K562 (cell line): ENCODE measurements at regions not wholly inside any gene's neighbourhood (a gene's known extent, or its start where the extent isn't known, plus 50 kb on each side); places are given as distances from the start of the nearest gene placed in this dataset.

ENCODE experiments used
- ATAC-seq: fragments of 200-7000 bp; cut with Tn5 transposase; 3 replicates; pipeline ENCODE4 v1.9.1; 2020; ENCODE audit warnings: moderate library complexity
- BruUV-seq: library from RNA; stranded (reverse); fragments of 400-500 nt; replicated peaks from 2 replicates; lab custom pipeline; 2021; lab: Mats Ljungman, UMichigan
- CTCF ChIA-PET: fragments of 300-600 bp; formaldehyde crosslinking; extraction: SDS; loops from one replicate; lab custom pipeline; 2021; ENCODE audit warnings: low intra/inter-chr PET ratio; lab: Yijun Ruan, JAX
- POLR2A ChIA-PET: fragments of 300-600, 350-650 bp; sonication (Branson Sonifier 250); formaldehyde crosslinking; extraction: SDS; loops from one replicate; lab custom pipeline; 2021; ENCODE audit warnings: antibody characterized with exemption, inconsistent platforms; lab: Yijun Ruan, JAX
- DNase-seq, 4 experiments: peaks; one replicate each; pipeline versions ENCODE4 v3.0.0 to v3.0.0-alpha.2; 2011 to 2018; ENCODE audit warnings: low spot score in 3 of 4, mixed read lengths in 3 of 4; ENCODE audit errors: extremely low read depth in 1 of 4
- FAIRE-seq: peaks from 2 replicates; lab custom pipeline; 2011; peaks lifted over from hg19 to GRCh38; lab: Jason Lieb, UNC
- H2AFZ ChIP-seq: 2 replicates; pipeline ENCODE4 v1.6.0; 2011; ENCODE audit warnings: low read depth, low read length, control low read depth, inconsistent platforms
- H3K27ac ChIP-seq: fragments of 200-600 bp; 3 replicates; pipeline ENCODE4 v1.8.0; 2011; ENCODE audit warnings: low read depth, mild to moderate bottlenecking, control low read depth, inconsistent platforms, low read length, moderate library complexity, mixed read lengths; ENCODE audit errors: extremely low read depth
- H3K27me3 ChIP-seq, 2 experiments: fragments of 300-600 bp in 1 of 2; 2 replicates in 1 of 2; 3 replicates in 1 of 2; pipeline versions ENCODE4 v1.6.0 to v1.8.0; 2011; ENCODE audit warnings: inconsistent platforms in 2 of 2, low read length in 2 of 2, mild to moderate bottlenecking in 1 of 2, mixed read lengths in 1 of 2, moderate library complexity in 1 of 2; ENCODE audit not compliant: control insufficient read depth in 2 of 2, insufficient read depth in 2 of 2
- H3K36me3 ChIP-seq: fragments of 300-600 bp; 3 replicates; pipeline ENCODE4 v1.8.0; 2011; ENCODE audit warnings: mild to moderate bottlenecking, low read length, inconsistent platforms; ENCODE audit not compliant: control insufficient read depth, insufficient read depth
- H3K4me1 ChIP-seq, 2 experiments: fragments of 200-600 bp in 1 of 2; replicated peaks in 1 of 2; 2 replicates in 1 of 2; 3 replicates in 1 of 2; pipeline versions ENCODE4 v1.5.1 to v1.8.0; 2011; ENCODE audit warnings: inconsistent platforms in 2 of 2, low read length in 2 of 2, mild to moderate bottlenecking in 1 of 2, mixed read lengths in 1 of 2, moderate library complexity in 1 of 2; ENCODE audit not compliant: control insufficient read depth in 2 of 2, insufficient read depth in 2 of 2
- H3K4me2 ChIP-seq: 2 replicates; pipeline ENCODE4 v1.6.1; 2011; ENCODE audit warnings: low read length, control low read depth, inconsistent platforms, mixed read lengths; ENCODE audit not compliant: insufficient read depth
- H3K4me3 ChIP-seq: fragments of 200-600 bp; sonication (generic), shearing (Covaris generic); 2 replicates; pipeline ENCODE4 v1.5.1; 2016; ENCODE audit warnings: control low read depth, inconsistent platforms
- H3K79me2 ChIP-seq: fragments of 200-600 bp; 3 replicates; pipeline ENCODE4 v1.8.0; 2011; ENCODE audit warnings: low read length, inconsistent platforms; ENCODE audit not compliant: control insufficient read depth, insufficient read depth
- H3K9ac ChIP-seq, 2 experiments: 2 replicates each; pipeline versions ENCODE4 v1.6.0 to v1.6.1; 2011; ENCODE audit warnings: low read depth in 2 of 2, low read length in 2 of 2, control low read depth in 1 of 2, inconsistent platforms in 1 of 2, mild to moderate bottlenecking in 1 of 2, mixed read lengths in 1 of 2; ENCODE audit not compliant: insufficient read depth in 1 of 2
- H3K9me1 ChIP-seq: one replicate; pipeline ENCODE4 v1.6.0; 2011; ENCODE audit warnings: inconsistent platforms, mild to moderate bottlenecking, low read length, moderate library complexity; ENCODE audit not compliant: control insufficient read depth, insufficient read depth
- H3K9me3 ChIP-seq: replicated peaks from 2 replicates; pipeline ENCODE4 v1.5.1; 2011; ENCODE audit warnings: low read depth, low read length, inconsistent platforms; ENCODE audit not compliant: control insufficient read depth, insufficient read depth
- H4K20me1 ChIP-seq: replicated peaks from 2 replicates; pipeline ENCODE4 v1.6.1; 2011; ENCODE audit warnings: low read length, inconsistent platforms, mixed read lengths; ENCODE audit not compliant: control insufficient read depth, insufficient read depth
- ATF2 ChIP-seq: sonication (generic); formaldehyde crosslinking; IDR thresholded peaks from 2 replicates; pipeline ENCODE4 v1.8.1; 2022; ENCODE audit warnings: missing genetic modification reagents
- FOS ChIP-seq: IDR thresholded peaks from 3 replicates; pipeline ENCODE4 v1.6.1; 2011; ENCODE audit not compliant: insufficient read length; ENCODE audit errors: extremely low read depth
- MTA2 ChIP-seq: fragments of 450-650 bp; IDR thresholded peaks from 2 replicates; pipeline ENCODE4 v1.6.1; 2016; ENCODE audit warnings: low read depth
- PHF20 ChIP-seq: fragments of 450-650 bp; IDR thresholded peaks from 2 replicates; pipeline ENCODE4 v1.6.1; 2018; ENCODE audit not compliant: partially characterized antibody
- PYGO2 ChIP-seq: fragments of 450-650 bp; IDR thresholded peaks from 2 replicates; pipeline ENCODE4 v1.6.1; 2016; ENCODE audit warnings: mild to moderate bottlenecking, missing genetic modification characterization, moderate library complexity, missing compliant biosample characterization
- SIRT6 ChIP-seq: IDR thresholded peaks from one replicate; pipeline ENCODE4 v1.6.1; 2012; ENCODE audit warnings: low read depth, mild to moderate bottlenecking, control low read depth, inconsistent platforms, low read length, moderate library complexity
- TSC22D4 ChIP-seq: fragments of 450-650 bp; IDR thresholded peaks from 2 replicates; pipeline ENCODE4 v1.6.1; 2016; ENCODE audit warnings: missing genetic modification characterization, missing biosample characterization, control low read depth
- ZFX ChIP-seq: sonication (generic); formaldehyde crosslinking; IDR thresholded peaks from 2 replicates; pipeline ENCODE4 v1.8.0; 2022; ENCODE audit warnings: mild to moderate bottlenecking, missing genetic modification reagents, moderate library complexity
- ZNF212 ChIP-seq: fragments of 450-650 bp; formaldehyde crosslinking; IDR thresholded peaks from 2 replicates; pipeline ENCODE4 v1.4.0; 2020; ENCODE audit warnings: mild to moderate bottlenecking
- ZNF232 ChIP-seq: sonication (generic); formaldehyde crosslinking; IDR thresholded peaks from 2 replicates; pipeline ENCODE4 v1.8.0; 2022; ENCODE audit warnings: mild to moderate bottlenecking, missing genetic modification reagents
- WGBS: fragments of 100-300 bp; shearing (Covaris generic); methylation state at CpG from one replicate; pipeline ENCODE4 v1.1.6; 2016; ENCODE audit warnings: low coverage, mixed read lengths; ENCODE audit not compliant: insufficient coverage; ENCODE audit errors: missing lambda C conversion rate; 5-methylcytosine and 5-hydroxymethylcytosine counted together
- in situ Hi-C: fragments of 300-500 bp; cut with MboI; formaldehyde crosslinking; loops from 4 replicates; pipeline ENCODE4 v1.15.0; 2018; ENCODE audit warnings: inconsistent platforms, mixed read lengths
- intact Hi-C: fragments of 100-400 bp; cut with micrococcal nuclease; formaldehyde crosslinking; loops from 2 replicates; pipeline ENCODE4 v1.14.2; 2022
- TF ChIP-seq, protein P1 (sequence below), 2 experiments: fragments of 450-650 bp; formaldehyde crosslinking in 1 of 2; IDR thresholded peaks; 2 replicates each; pipeline versions ENCODE4 v1.4.0 to v1.6.1; 2014 to 2020; ENCODE audit warnings: mild to moderate bottlenecking in 2 of 2, borderline replicate concordance in 1 of 2, low read depth in 1 of 2

DNA sequence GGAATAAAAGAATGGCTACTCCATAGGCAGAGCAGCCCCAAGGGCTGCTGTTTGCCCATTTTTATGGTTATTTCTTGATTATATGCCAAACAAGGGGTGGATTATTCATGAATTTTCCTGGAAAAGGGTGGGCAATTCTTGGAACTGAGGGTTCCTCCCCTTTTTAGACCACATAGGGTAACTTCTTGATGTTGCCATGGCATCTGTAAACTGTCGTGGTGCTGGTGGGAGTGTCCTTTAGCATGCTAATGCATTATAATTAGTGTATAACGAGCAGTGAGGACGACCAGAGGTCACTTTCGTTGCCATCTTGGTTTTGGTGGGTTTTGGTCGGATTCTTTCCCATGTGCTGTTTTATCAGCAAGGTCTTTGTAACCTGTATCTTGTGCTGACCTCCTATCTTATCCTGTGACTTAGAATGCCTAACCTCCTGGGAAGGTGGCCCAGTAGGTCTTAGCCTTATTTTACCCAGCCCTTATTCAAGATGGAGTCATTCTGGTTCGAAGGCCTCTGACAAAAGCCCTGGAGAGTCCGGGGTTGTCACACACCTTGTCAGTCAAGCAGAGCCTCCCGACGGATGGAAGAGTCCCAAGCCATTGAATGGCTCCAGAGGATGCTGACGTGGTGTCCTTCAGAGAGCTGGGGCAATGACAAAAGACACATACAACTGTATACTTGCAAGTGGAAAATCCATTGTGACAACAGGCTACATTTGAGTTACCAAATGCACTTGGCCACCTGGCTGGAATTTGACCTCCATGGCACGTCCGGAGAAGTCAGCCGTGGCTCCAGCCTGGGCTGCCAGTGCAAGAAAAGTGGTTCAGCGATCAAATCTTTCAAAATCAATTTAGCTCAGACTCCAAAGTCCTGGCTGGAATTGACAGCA, 67.1 kb upstream of the CLINT1 start:
- no peaks in the 10 kb centered on the region for H3K79me2 ChIP-seq
- no peaks in the 10 kb centered on the region for H4K20me1 ChIP-seq
- BruUV-seq: no TSS peak
- intact Hi-C loops (no loop called here), in situ Hi-C loops (no loop called here)
- 19% methylated on average over 14 of the region's 14 CpGs for whole genome bisulfite sequencing
- no peaks in the 10 kb centered on the region for H3K9me1 ChIP-seq
- no peaks in the 10 kb centered on the region for H3K9me3 ChIP-seq
- no peaks in the 10 kb centered on the region; a peak in 2 of 5 replicates for H3K4me1 ChIP-seq
- H3K27me3 ChIP-seq: peaks cover 0 to 6% of the 10 kb centered on the region in 2 experiments; a peak in 2 of 5 replicates
- ATAC-seq: no peak
- H3K4me3 ChIP-seq: no peak overlapping the region
- H2AFZ ChIP-seq: no peak overlapping the region
- H3K36me3 ChIP-seq: no peaks in the 10 kb centered on the region
- H3K9ac ChIP-seq: no peak overlapping the region
- ChIA-PET POLR2A (no interaction called here), CTCF (no interaction called here)
- peak; percentile 66 for FAIRE-seq
- no peak overlapping the region for H3K27ac ChIP-seq
- H3K4me2 ChIP-seq: no peak overlapping the region
- peak in 1 of 4 experiments; percentile 14 for DNase-seq
- no peak for TF ChIP-seq TSC22D4
- TF ChIP-seq ZNF212 (CRISPR knock-in tag): no peak
- TF ChIP-seq PHF20: no peak
- TF ChIP-seq ZFX: no peak
- TF ChIP-seq MTA2: no peak
- TF ChIP-seq SIRT6: no peak
- no peak for TF ChIP-seq FOS
- TF ChIP-seq ATF2: no peak
- TF ChIP-seq ZNF232 (CRISPR knock-in tag): no peak
- TF ChIP-seq PYGO2 (tag): no peak
- TF ChIP-seq, protein P1, sequence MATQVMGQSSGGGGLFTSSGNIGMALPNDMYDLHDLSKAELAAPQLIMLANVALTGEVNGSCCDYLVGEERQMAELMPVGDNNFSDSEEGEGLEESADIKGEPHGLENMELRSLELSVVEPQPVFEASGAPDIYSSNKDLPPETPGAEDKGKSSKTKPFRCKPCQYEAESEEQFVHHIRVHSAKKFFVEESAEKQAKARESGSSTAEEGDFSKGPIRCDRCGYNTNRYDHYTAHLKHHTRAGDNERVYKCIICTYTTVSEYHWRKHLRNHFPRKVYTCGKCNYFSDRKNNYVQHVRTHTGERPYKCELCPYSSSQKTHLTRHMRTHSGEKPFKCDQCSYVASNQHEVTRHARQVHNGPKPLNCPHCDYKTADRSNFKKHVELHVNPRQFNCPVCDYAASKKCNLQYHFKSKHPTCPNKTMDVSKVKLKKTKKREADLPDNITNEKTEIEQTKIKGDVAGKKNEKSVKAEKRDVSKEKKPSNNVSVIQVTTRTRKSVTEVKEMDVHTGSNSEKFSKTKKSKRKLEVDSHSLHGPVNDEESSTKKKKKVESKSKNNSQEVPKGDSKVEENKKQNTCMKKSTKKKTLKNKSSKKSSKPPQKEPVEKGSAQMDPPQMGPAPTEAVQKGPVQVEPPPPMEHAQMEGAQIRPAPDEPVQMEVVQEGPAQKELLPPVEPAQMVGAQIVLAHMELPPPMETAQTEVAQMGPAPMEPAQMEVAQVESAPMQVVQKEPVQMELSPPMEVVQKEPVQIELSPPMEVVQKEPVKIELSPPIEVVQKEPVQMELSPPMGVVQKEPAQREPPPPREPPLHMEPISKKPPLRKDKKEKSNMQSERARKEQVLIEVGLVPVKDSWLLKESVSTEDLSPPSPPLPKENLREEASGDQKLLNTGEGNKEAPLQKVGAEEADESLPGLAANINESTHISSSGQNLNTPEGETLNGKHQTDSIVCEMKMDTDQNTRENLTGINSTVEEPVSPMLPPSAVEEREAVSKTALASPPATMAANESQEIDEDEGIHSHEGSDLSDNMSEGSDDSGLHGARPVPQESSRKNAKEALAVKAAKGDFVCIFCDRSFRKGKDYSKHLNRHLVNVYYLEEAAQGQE (IDR thresholded peaks at IDR 0.05; ENCODE audit: borderline replicate concordance): no peak
- TF ChIP-seq, protein P1 (CRISPR knock-in tag; IDR thresholded peaks at IDR 0.05; ENCODE audit: low read depth): no peak
